Esophagus muscularis mucosa (tissue), 4 donors: ENCODE measurements at regions not wholly inside any gene's neighbourhood (a gene's known extent, or its start where the extent isn't known, plus 50 kb on each side); places are given as distances from the start of the nearest gene placed in this dataset.
"Not testable (repeated sequence)": the region's sequence is repeated elsewhere in the genome, so short reads cannot be mapped to it uniquely, and the experiment has no call there.

Experiments
- DNase-seq: peaks from one replicate; pipeline ENCODE4 v3.0.0-alpha.2; 2017; ENCODE audit errors: extremely low spot score
- H3K27ac ChIP-seq, 4 donors: fragments of 200-600 bp; sonication (generic); replicated peaks in 1 of 4; 1 replicate in 3 of 4; 2 replicates in 1 of 4; pipeline ENCODE4 v1.5.1; 2016 to 2019; ENCODE audit warnings: mild to moderate bottlenecking in 1 of 4
- H3K27me3 ChIP-seq, 4 donors: fragments of 200-600 bp; sonication (generic); one replicate each; pipeline versions ENCODE4 v1.5.1 to v1.6.0; 2016 to 2019
- H3K36me3 ChIP-seq, 4 donors: fragments of 200-600 bp; sonication (generic); one replicate each; pipeline ENCODE4 v1.5.1; 2016 to 2019
- H3K4me1 ChIP-seq, 4 donors: fragments of 200-600 bp; sonication (generic); one replicate each; pipeline ENCODE4 v1.5.1; 2016 to 2019
- H3K4me3 ChIP-seq, 4 donors: fragments of 200-600 bp; sonication (generic); 1 replicate in 2 of 4; 2 replicates in 2 of 4; pipeline ENCODE4 v1.5.1; 2016 to 2019; ENCODE audit warnings: mild to moderate bottlenecking in 4 of 4, moderate library complexity in 1 of 4
- H3K9me3 ChIP-seq, 4 donors: fragments of 200-600 bp; sonication (generic); 1 replicate in 3 of 4; 2 replicates in 1 of 4; pipeline ENCODE4 v1.5.1; 2016 to 2019
- EP300 ChIP-seq: sonication (generic); formaldehyde crosslinking; IDR thresholded peaks from one replicate; pipeline ENCODE4 v1.6.1; 2017; ENCODE audit warnings: antibody characterized with exemption
- POLR2A ChIP-seq: fragments of 450-650 bp; IDR thresholded peaks from one replicate; pipeline ENCODE4 v1.6.1; 2017; ENCODE audit warnings: antibody characterized with exemption, moderate library complexity, mild to moderate bottlenecking, low read depth
- POLR2AphosphoS5 ChIP-seq, 2 donors: sonication (generic); formaldehyde crosslinking; IDR thresholded peaks; one replicate each; pipeline ENCODE4 v1.6.1; 2017; ENCODE audit warnings: antibody characterized with exemption in 2 of 2
- WGBS: methylation state at CpG from one replicate; pipeline ENCODE4 v1.1.5; 2018; 5-methylcytosine and 5-hydroxymethylcytosine counted together
- intact Hi-C: fragments of 100-400 bp; cut with DNase I; formaldehyde crosslinking; loops from one replicate; pipeline ENCODE4 v1.15.1; 2023
- TF ChIP-seq, protein P1 (sequence below), 3 experiments: fragments of 200-600 bp in 2 of 3; fragments of 450-650 bp in 1 of 3; sonication (generic) in 2 of 3; IDR thresholded peaks; one replicate each; pipeline ENCODE4 v1.5.1; 2017 to 2019; ENCODE audit warnings: antibody characterized with exemption in 3 of 3, mild to moderate bottlenecking in 2 of 3, moderate library complexity in 1 of 3

DNA sequence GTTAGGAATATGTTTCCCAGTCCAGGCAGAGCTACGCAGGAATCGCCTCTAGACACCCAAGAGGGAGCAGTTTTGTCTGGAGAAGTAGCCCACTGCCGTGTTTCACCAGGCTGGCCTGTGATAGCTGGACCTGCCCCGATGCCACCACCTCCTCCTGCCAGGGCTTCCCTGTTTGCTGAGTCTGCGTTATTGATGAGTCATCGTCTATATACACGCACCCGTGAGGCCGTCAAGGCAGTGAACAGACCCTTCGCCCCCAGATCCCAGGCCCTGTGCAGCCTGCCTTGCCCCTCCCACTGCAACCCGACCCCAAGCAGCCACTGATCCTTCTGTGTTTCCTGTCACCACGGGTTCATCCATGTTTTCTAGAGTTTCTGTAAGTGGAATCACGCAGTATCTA, 141.9 kb downstream of the IGLL1 start:
- TF ChIP-seq EP300 (no peak), POLR2A (no peak), POLR2AphosphoS5 (IDR thresholded peaks at IDR 0.05) (no peak)
- TF ChIP-seq, protein P1, sequence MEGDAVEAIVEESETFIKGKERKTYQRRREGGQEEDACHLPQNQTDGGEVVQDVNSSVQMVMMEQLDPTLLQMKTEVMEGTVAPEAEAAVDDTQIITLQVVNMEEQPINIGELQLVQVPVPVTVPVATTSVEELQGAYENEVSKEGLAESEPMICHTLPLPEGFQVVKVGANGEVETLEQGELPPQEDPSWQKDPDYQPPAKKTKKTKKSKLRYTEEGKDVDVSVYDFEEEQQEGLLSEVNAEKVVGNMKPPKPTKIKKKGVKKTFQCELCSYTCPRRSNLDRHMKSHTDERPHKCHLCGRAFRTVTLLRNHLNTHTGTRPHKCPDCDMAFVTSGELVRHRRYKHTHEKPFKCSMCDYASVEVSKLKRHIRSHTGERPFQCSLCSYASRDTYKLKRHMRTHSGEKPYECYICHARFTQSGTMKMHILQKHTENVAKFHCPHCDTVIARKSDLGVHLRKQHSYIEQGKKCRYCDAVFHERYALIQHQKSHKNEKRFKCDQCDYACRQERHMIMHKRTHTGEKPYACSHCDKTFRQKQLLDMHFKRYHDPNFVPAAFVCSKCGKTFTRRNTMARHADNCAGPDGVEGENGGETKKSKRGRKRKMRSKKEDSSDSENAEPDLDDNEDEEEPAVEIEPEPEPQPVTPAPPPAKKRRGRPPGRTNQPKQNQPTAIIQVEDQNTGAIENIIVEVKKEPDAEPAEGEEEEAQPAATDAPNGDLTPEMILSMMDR (IDR thresholded peaks at IDR 0.05) = no peak
- no peak overlapping the region for H3K4me3 ChIP-seq
- peaks cover under 1 to 8% (median 5%) of the 10 kb centered on the region in 4 donors for H3K4me1 ChIP-seq
- H3K27me3 ChIP-seq = no peaks in the 10 kb centered on the region
- DNase-seq = no peak
- H3K9me3 ChIP-seq = no peaks in the 10 kb centered on the region
- intact Hi-C loops = loop anchor here (10.0 kb wide), 1 partner anchor 97 kb away; no protein-coding TSS in a partner anchor
- H3K27ac ChIP-seq = no peak overlapping the region
- WGBS = 32% methylated on average over 6 of the region's 13 CpGs
- H3K36me3 ChIP-seq = no peaks in the 10 kb centered on the region

DNA sequence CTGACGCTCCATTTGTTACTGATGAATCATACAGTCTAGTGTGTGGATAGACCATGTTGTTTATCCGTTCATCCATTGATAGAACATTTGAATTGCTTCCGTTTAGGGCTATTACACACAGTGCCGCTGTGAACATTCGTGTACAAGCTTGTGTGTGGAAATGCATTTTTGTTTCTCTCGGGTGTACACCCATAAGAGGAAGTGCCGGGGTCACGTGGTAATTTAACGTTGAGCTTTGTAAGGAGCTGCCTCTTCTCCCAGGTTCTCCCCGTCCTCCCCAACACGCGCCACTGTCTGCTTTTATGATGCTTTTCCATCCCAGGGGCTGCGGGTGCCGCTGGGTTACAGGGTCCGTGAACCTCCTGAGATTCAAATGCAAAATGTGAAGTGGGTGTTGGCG, 142.3 kb downstream of the IGLL1 start:
- Histone ChIP-seq H3K4me3 (no peak overlapping the region), H3K27me3 (no peaks in the 10 kb centered on the region), H3K4me1 (peaks cover 3 to 12% (median 10%) of the 10 kb centered on the region in 4 donors), H3K27ac (no peak overlapping the region), H3K9me3 (no peaks in the 10 kb centered on the region), H3K36me3 (no peaks in the 10 kb centered on the region)
- TF ChIP-seq, protein P1 (IDR thresholded peaks at IDR 0.05) = no peak
- no peak for TF ChIP-seq POLR2A
- no peak for TF ChIP-seq EP300
- no peak for TF ChIP-seq POLR2AphosphoS5 (IDR thresholded peaks at IDR 0.05)
- intact Hi-C loops = loop anchor here (10.0 kb wide), 1 partner anchor 97 kb away; no protein-coding TSS in a partner anchor
- DNase-seq = no peak
- WGBS = 82% methylated on average over 16 of the region's 16 CpGs

DNA sequence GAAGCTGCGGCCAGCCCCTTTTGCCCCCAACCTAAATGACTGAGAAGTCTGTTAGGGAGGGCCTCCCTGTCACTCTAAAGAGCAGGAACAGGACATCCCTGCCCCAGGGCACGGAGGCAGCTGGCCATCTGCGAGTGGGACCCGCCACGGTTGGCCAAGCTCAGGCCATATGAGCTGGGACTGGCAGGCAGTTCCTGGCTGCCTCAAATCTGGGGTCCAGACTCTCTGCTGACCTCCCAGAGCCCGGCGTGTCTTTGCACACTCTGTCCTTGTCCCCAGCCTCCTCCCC, 143.0 kb downstream of the IGLL1 start:
- H3K4me1 ChIP-seq = peaks cover 3 to 16% (median 12%) of the 10 kb centered on the region in 4 donors
- H3K27ac ChIP-seq, H3K9me3 ChIP-seq, H3K27me3 ChIP-seq, DNase-seq, H3K36me3 ChIP-seq, H3K4me3 ChIP-seq: not testable (repeated sequence)
- intact Hi-C loops = loop anchor here (10.0 kb wide), 1 partner anchor 98 kb away; no protein-coding TSS in a partner anchor
- WGBS = no CpG with 5 or more reads among the region's 7 CpGs

DNA sequence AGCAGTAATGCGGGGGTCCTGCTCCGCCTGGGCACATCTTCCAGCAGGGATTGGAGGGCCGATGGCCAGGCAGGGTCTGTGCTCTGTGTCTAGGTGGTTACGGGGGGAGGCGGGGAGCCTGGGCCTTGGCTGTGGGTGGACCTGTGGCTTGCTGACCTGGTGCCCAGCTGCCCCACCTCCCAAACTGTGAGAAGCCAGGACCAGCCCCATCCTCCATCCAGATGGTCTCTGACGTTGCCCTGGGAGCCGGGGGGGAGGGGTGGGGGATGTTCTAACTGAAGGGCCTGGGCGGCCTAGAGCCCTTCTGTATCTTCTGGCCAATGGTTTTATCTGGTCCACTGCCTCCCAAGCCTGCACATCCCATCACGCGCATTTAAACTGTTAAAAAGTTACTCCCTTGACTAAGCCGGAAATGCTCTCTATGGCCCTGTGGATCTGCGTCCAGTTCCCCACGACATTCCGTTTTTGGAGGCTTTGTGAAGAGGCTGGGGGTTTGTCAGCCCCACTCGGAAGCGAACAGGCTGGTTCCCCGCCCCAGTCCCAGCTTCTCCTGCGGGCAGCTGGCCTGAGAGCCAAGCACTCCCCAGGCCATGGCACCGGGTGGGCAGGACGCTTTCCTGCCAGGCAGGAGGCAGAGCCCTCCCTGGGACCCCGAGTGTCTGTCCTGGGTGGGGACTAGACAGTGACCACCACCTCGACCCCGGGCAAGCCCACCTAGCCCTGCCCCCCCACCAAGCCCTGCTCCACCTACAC, 143.6 kb downstream of the IGLL1 start:
- not testable (repeated sequence) for H3K27ac ChIP-seq, H3K36me3 ChIP-seq, H3K27me3 ChIP-seq, H3K9me3 ChIP-seq, DNase-seq, H3K4me3 ChIP-seq
- 80% methylated on average over 15 of the region's 23 CpGs for WGBS
- peaks cover 3 to 16% (median 12%) of the 10 kb centered on the region in 4 donors for H3K4me1 ChIP-seq
- intact Hi-C loops = loop anchor here (10.0 kb wide), 1 partner anchor 98 kb away; no protein-coding TSS in a partner anchor

GRCh38 chr22:23435186-23435585, 144.9 kb downstream of the IGLL1 start:
- H3K9me3 ChIP-seq, H3K27me3 ChIP-seq, H3K4me3 ChIP-seq, H3K36me3 ChIP-seq, DNase-seq, H3K27ac ChIP-seq: not testable (repeated sequence)
- peaks cover 3 to 16% (median 12%) of the 10 kb centered on the region in 4 donors for H3K4me1 ChIP-seq
- WGBS = 79% methylated on average over 6 of the region's 16 CpGs
- intact Hi-C loops = loop anchor here (10.0 kb wide), 1 partner anchor 100 kb away; no protein-coding TSS in a partner anchor

GRCh38 chr22:23434198-23434830, 145.8 kb downstream of the IGLL1 start:
- not testable (repeated sequence) for H3K27ac ChIP-seq, H3K27me3 ChIP-seq, H3K36me3 ChIP-seq, H3K9me3 ChIP-seq, DNase-seq, H3K4me3 ChIP-seq
- intact Hi-C loops = loop anchor here (10.0 kb wide), 1 partner anchor 100 kb away; no protein-coding TSS in a partner anchor
- H3K4me1 ChIP-seq = peaks cover 3 to 16% (median 12%) of the 10 kb centered on the region in 4 donors
- 88% methylated on average over 24 of the region's 29 CpGs for WGBS
